Hepatocyte (in vitro differentiated cells): ENCODE measurements at regions not wholly inside any gene's neighbourhood (a gene's known extent, or its start where the extent isn't known, plus 50 kb on each side); places are given as distances from the start of the nearest gene placed in this dataset.

ENCODE experiments used
- CTCF ChIP-seq: fragments of 200-600 bp; sonication (generic); IDR thresholded peaks from 2 replicates; pipeline ENCODE4 v1.5.1; 2016; ENCODE audit warnings: antibody characterized with exemption, mild to moderate bottlenecking; ENCODE audit not compliant: poor library complexity
- EZH2phosphoT487 ChIP-seq: fragments of 200-600 bp; sonication (generic); IDR thresholded peaks from one replicate; pipeline ENCODE4 v1.6.1; 2018; ENCODE audit warnings: antibody characterized with exemption, mild to moderate bottlenecking, low read depth, moderate library complexity; ENCODE audit not compliant: unreplicated experiment, severe bottlenecking

GRCh38 chr18:45503990-45504389, 111.3 kb upstream of the SLC14A2 start:
- no peak for TF ChIP-seq CTCF
- TF ChIP-seq EZH2phosphoT487 = no peak
